Adrenal gland (tissue), 5 donors: ENCODE measurements at regions not wholly inside any gene's neighbourhood (a gene's known extent, or its start where the extent isn't known, plus 50 kb on each side); places are given as distances from the start of the nearest gene placed in this dataset.

Experiments used
- CTCF ChIP-seq, 6 experiments: fragments of 450-650 bp in 4 of 6; fragments of 200-600 bp in 2 of 6; sonication (generic) in 1 of 6; IDR thresholded peaks; 1 replicate in 5 of 6; 2 replicates in 1 of 6; pipeline versions ENCODE4 v1.5.1 to v1.8.0; 2016 to 2021; ENCODE audit warnings: antibody characterized with exemption in 6 of 6, mild to moderate bottlenecking in 2 of 6, moderate library complexity in 1 of 6
- POLR2A ChIP-seq, 2 donors: fragments of 450-650 bp; IDR thresholded peaks; one replicate each; pipeline ENCODE4 v1.6.1; 2017; ENCODE audit warnings: antibody characterized with exemption in 2 of 2, mild to moderate bottlenecking in 2 of 2, moderate library complexity in 1 of 2
- donor health status: DM: no; HTN: no; CAD: no.

- TF ChIP-seq CTCF (IDR thresholded peaks at IDR 0.05) = no peak
- no peak for TF ChIP-seq POLR2A (IDR thresholded peaks at IDR 0.05)
These were observed 217.9 kb downstream of the SPATA31D1 start for GRCh38 chr9:82206490-82206889.
